ENCODE measurements at regions not wholly inside any gene's neighbourhood (a gene's known extent, or its start where the extent isn't known, plus 50 kb on each side); places are given as distances from the start of the nearest gene placed in this dataset.

- H3K4me3 ChIP-seq (ENCODE audit: insufficient read depth in 1 of 2, low read depth in 1 of 2, low read length in 2 of 2), result no peak overlapping the region
- no peaks in the 10 kb centered on the region for H3K36me3 ChIP-seq (ENCODE audit: control insufficient read depth in 1 of 2, insufficient read depth in 2 of 2, low read depth in 1 of 2, low read length in 2 of 2)
- no peak for DNase-seq
- H3K4me2 ChIP-seq (ENCODE audit: low read length, poor library complexity, severe bottlenecking), result no peak overlapping the region
- H3K14ac ChIP-seq (ENCODE audit: low read length in 2 of 2), result no peak overlapping the region
- H3K18ac ChIP-seq (ENCODE audit: low read depth in 1 of 2, low read length in 2 of 2), result no peak overlapping the region
- H3K9me3 ChIP-seq (ENCODE audit: control insufficient read depth, low read length), result no peaks in the 10 kb centered on the region
- no peak overlapping the region for H2BK15ac ChIP-seq (ENCODE audit: low read depth, poor library complexity, severe bottlenecking)
- H2BK12ac ChIP-seq (ENCODE audit: low read length in 2 of 2), result no peak overlapping the region
- no peak overlapping the region for H3K27ac ChIP-seq (ENCODE audit: low read length, poor library complexity, severe bottlenecking)
- no peak overlapping the region for H2AK5ac ChIP-seq (ENCODE audit: low read length, severe bottlenecking)
- no peak overlapping the region for H2BK5ac ChIP-seq (ENCODE audit: low read depth, low read length, poor library complexity, severe bottlenecking)
- no peaks in the 10 kb centered on the region for H3K79me1 ChIP-seq (replicated peaks; ENCODE audit: low read length, poor library complexity, severe bottlenecking)
- H3K4me1 ChIP-seq (ENCODE audit: control insufficient read depth, insufficient read depth, low read depth, low read length), result no peaks in the 10 kb centered on the region
- H2AFZ ChIP-seq (ENCODE audit: low read depth, low read length), result no peak overlapping the region
- no peak overlapping the region for H3K23ac ChIP-seq (ENCODE audit: low read length in 2 of 2)
- H3K27me3 ChIP-seq (ENCODE audit: control insufficient read depth in 1 of 2, insufficient read depth in 1 of 2, low read length in 2 of 2), result no peaks in the 10 kb centered on the region
- H3K4ac ChIP-seq (ENCODE audit: low read depth in 1 of 2, low read length in 2 of 2), result no peak overlapping the region
- WGBS, result 67% methylated on average over 7 of the region's 7 CpGs
- no peak overlapping the region for H4K91ac ChIP-seq (ENCODE audit: low read length)
- H4K8ac ChIP-seq (ENCODE audit: low read length), result no peak overlapping the region
- no peak overlapping the region for H2BK120ac ChIP-seq (ENCODE audit: low read depth, low read length)
- no peak overlapping the region for H3K9ac ChIP-seq (ENCODE audit: low read length)
Measured at GRCh38 chrX:10854594-10854993, 234.2 kb upstream of the MID1 start.

DNA sequence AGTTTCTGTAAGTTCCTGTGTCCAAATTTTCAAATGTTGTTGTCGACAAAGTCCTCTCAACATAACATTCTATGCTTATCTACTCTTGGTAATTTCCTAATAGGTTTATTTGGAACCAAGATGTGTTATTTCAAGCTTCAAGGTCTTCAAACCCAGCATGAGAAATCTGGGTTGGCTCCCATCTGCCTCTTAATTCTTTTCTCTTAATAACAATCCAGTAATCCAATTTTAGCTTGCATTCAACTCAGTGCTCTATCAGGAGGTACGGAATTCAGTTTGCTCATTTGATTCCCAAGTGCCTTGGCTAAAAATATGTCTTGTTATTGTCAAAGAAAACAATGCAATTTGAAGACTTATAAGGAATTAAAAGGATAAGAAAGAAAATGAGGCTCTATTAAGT lies 235.5 kb upstream of the MID1 start:
- no peak overlapping the region for H3K4ac ChIP-seq (ENCODE audit: low read depth in 1 of 2, low read length in 2 of 2)
- no peak overlapping the region for H3K9ac ChIP-seq (ENCODE audit: low read length)
- H2BK5ac ChIP-seq (ENCODE audit: low read depth, low read length, poor library complexity, severe bottlenecking), result no peak overlapping the region
- H3K36me3 ChIP-seq (ENCODE audit: control insufficient read depth in 1 of 2, insufficient read depth in 2 of 2, low read depth in 1 of 2, low read length in 2 of 2), result no peaks in the 10 kb centered on the region
- H3K9me3 ChIP-seq (ENCODE audit: control insufficient read depth, low read length), result no peaks in the 10 kb centered on the region
- no peaks in the 10 kb centered on the region for H3K79me1 ChIP-seq (replicated peaks; ENCODE audit: low read length, poor library complexity, severe bottlenecking)
- no peak overlapping the region for H2BK120ac ChIP-seq (ENCODE audit: low read depth, low read length)
- no peaks in the 10 kb centered on the region for H3K27me3 ChIP-seq (ENCODE audit: control insufficient read depth in 1 of 2, insufficient read depth in 1 of 2, low read length in 2 of 2)
- no peak overlapping the region for H3K27ac ChIP-seq (ENCODE audit: low read length, poor library complexity, severe bottlenecking)
- WGBS, result no CpG with 5 or more reads among the region's 2 CpGs
- H2AK5ac ChIP-seq (ENCODE audit: low read length, severe bottlenecking), result no peak overlapping the region
- no peak overlapping the region for H4K91ac ChIP-seq (ENCODE audit: low read length)
- no peak overlapping the region for H4K8ac ChIP-seq (ENCODE audit: low read length)
- H3K14ac ChIP-seq (ENCODE audit: low read length in 2 of 2), result no peak overlapping the region
- H2BK12ac ChIP-seq (ENCODE audit: low read length in 2 of 2), result no peak overlapping the region
- H3K4me3 ChIP-seq (ENCODE audit: insufficient read depth in 1 of 2, low read depth in 1 of 2, low read length in 2 of 2), result no peak overlapping the region
- DNase-seq, result no peak
- H2AFZ ChIP-seq (ENCODE audit: low read depth, low read length), result no peak overlapping the region
- H3K4me2 ChIP-seq (ENCODE audit: low read length, poor library complexity, severe bottlenecking), result no peak overlapping the region
- H3K18ac ChIP-seq (ENCODE audit: low read depth in 1 of 2, low read length in 2 of 2), result no peak overlapping the region
- no peak overlapping the region for H2BK15ac ChIP-seq (ENCODE audit: low read depth, poor library complexity, severe bottlenecking)
- H3K4me1 ChIP-seq (ENCODE audit: control insufficient read depth, insufficient read depth, low read depth, low read length), result no peaks in the 10 kb centered on the region
- no peak overlapping the region for H3K23ac ChIP-seq (ENCODE audit: low read length in 2 of 2)

- no peak overlapping the region for H4K8ac ChIP-seq (ENCODE audit: low read length)
- no peaks in the 10 kb centered on the region for H3K9me3 ChIP-seq (ENCODE audit: control insufficient read depth, low read length)
- H3K4ac ChIP-seq (ENCODE audit: low read depth in 1 of 2, low read length in 2 of 2), result no peak overlapping the region
- H3K18ac ChIP-seq (ENCODE audit: low read depth in 1 of 2, low read length in 2 of 2), result no peak overlapping the region
- H3K4me3 ChIP-seq (ENCODE audit: insufficient read depth in 1 of 2, low read depth in 1 of 2, low read length in 2 of 2), result no peak overlapping the region
- H3K9ac ChIP-seq (ENCODE audit: low read length), result no peak overlapping the region
- no peaks in the 10 kb centered on the region for H3K27me3 ChIP-seq (ENCODE audit: control insufficient read depth in 1 of 2, insufficient read depth in 1 of 2, low read length in 2 of 2)
- H3K23ac ChIP-seq (ENCODE audit: low read length in 2 of 2), result no peak overlapping the region
- no peak for DNase-seq
- H2BK15ac ChIP-seq (ENCODE audit: low read depth, poor library complexity, severe bottlenecking), result no peak overlapping the region
- H3K27ac ChIP-seq (ENCODE audit: low read length, poor library complexity, severe bottlenecking), result no peak overlapping the region
- H3K79me1 ChIP-seq (replicated peaks; ENCODE audit: low read length, poor library complexity, severe bottlenecking), result no peaks in the 10 kb centered on the region
- H4K91ac ChIP-seq (ENCODE audit: low read length), result no peak overlapping the region
- no peak overlapping the region for H2AK5ac ChIP-seq (ENCODE audit: low read length, severe bottlenecking)
- no peak overlapping the region for H2AFZ ChIP-seq (ENCODE audit: low read depth, low read length)
- H3K4me2 ChIP-seq (ENCODE audit: low read length, poor library complexity, severe bottlenecking), result no peak overlapping the region
- H3K14ac ChIP-seq (ENCODE audit: low read length in 2 of 2), result no peak overlapping the region
- no peak overlapping the region for H2BK5ac ChIP-seq (ENCODE audit: low read depth, low read length, poor library complexity, severe bottlenecking)
- H2BK12ac ChIP-seq (ENCODE audit: low read length in 2 of 2), result no peak overlapping the region
- H3K36me3 ChIP-seq (ENCODE audit: control insufficient read depth in 1 of 2, insufficient read depth in 2 of 2, low read depth in 1 of 2, low read length in 2 of 2), result no peaks in the 10 kb centered on the region
- no peak overlapping the region for H2BK120ac ChIP-seq (ENCODE audit: low read depth, low read length)
- 89% methylated on average over 7 of the region's 7 CpGs for WGBS
- H3K4me1 ChIP-seq (ENCODE audit: control insufficient read depth, insufficient read depth, low read depth, low read length), result no peaks in the 10 kb centered on the region
Measured at GRCh38 chrX:10856797-10857196, 236.4 kb upstream of the MID1 start.

DNA sequence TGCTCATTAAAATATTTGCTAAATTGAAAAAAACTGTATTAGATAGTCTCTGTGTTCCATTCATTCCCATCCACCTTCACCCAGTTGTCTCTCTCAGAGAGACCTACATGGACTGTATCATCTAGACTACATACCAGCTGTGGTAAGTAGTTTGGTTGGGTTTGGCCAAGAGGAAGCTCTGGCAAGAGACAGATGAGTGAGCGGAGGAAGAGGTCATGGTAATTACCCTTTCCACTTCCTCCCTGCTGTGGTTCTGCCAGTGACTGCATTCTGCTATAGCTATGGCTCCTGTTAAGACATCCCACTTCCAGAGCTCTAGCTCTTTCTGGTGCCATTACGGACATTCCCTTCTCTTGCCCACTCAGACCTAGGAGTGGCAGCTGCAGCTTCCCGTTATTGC lies 239.0 kb upstream of the MID1 start:
- H3K27me3 ChIP-seq (ENCODE audit: control insufficient read depth in 1 of 2, insufficient read depth in 1 of 2, low read length in 2 of 2), result no peaks in the 10 kb centered on the region
- no peak overlapping the region for H2BK120ac ChIP-seq (ENCODE audit: low read depth, low read length)
- no peak overlapping the region for H3K14ac ChIP-seq (ENCODE audit: low read length in 2 of 2)
- H3K18ac ChIP-seq (ENCODE audit: low read depth in 1 of 2, low read length in 2 of 2), result no peak overlapping the region
- no peak overlapping the region for H2BK5ac ChIP-seq (ENCODE audit: low read depth, low read length, poor library complexity, severe bottlenecking)
- no peak overlapping the region for H3K9ac ChIP-seq (ENCODE audit: low read length)
- H3K9me3 ChIP-seq (ENCODE audit: control insufficient read depth, low read length), result no peaks in the 10 kb centered on the region
- H2AFZ ChIP-seq (ENCODE audit: low read depth, low read length), result no peak overlapping the region
- no peak overlapping the region for H3K4me2 ChIP-seq (ENCODE audit: low read length, poor library complexity, severe bottlenecking)
- H3K4me1 ChIP-seq (ENCODE audit: control insufficient read depth, insufficient read depth, low read depth, low read length), result no peaks in the 10 kb centered on the region
- no peak overlapping the region for H3K23ac ChIP-seq (ENCODE audit: low read length in 2 of 2)
- H2BK12ac ChIP-seq (ENCODE audit: low read length in 2 of 2), result no peak overlapping the region
- no peak overlapping the region for H4K8ac ChIP-seq (ENCODE audit: low read length)
- no peak overlapping the region for H3K4ac ChIP-seq (ENCODE audit: low read depth in 1 of 2, low read length in 2 of 2)
- WGBS, result 97% methylated on average over 2 of the region's 3 CpGs
- H3K4me3 ChIP-seq (ENCODE audit: insufficient read depth in 1 of 2, low read depth in 1 of 2, low read length in 2 of 2), result no peak overlapping the region
- H2BK15ac ChIP-seq (ENCODE audit: low read depth, poor library complexity, severe bottlenecking), result no peak overlapping the region
- H4K91ac ChIP-seq (ENCODE audit: low read length), result no peak overlapping the region
- H3K36me3 ChIP-seq (ENCODE audit: control insufficient read depth in 1 of 2, insufficient read depth in 2 of 2, low read depth in 1 of 2, low read length in 2 of 2), result no peaks in the 10 kb centered on the region
- H2AK5ac ChIP-seq (ENCODE audit: low read length, severe bottlenecking), result no peak overlapping the region
- no peaks in the 10 kb centered on the region for H3K79me1 ChIP-seq (replicated peaks; ENCODE audit: low read length, poor library complexity, severe bottlenecking)
- no peak for DNase-seq
- no peak overlapping the region for H3K27ac ChIP-seq (ENCODE audit: low read length, poor library complexity, severe bottlenecking)
